GM12891 (cell line): ENCODE measurements at regions not wholly inside any gene's neighbourhood (a gene's known extent, or its start where the extent isn't known, plus 50 kb on each side); places are given as distances from the start of the nearest gene placed in this dataset.

Source experiments
- POLR2A ChIP-seq: IDR thresholded peaks from 2 replicates; pipeline ENCODE4 v1.6.1; 2011; ENCODE audit warnings: low read depth, low read length, control low read depth
- POLR2AphosphoS5 ChIP-seq: IDR thresholded peaks from 2 replicates; pipeline ENCODE4 v1.6.1; 2011; ENCODE audit warnings: low read depth, low read length, control low read depth
- POU2F2 ChIP-seq: IDR thresholded peaks from 2 replicates; pipeline ENCODE4 v1.6.1; 2011; ENCODE audit warnings: low read depth, mild to moderate bottlenecking, control low read depth, low read length, moderate library complexity
- SPI1 ChIP-seq: IDR thresholded peaks from 2 replicates; pipeline ENCODE4 v1.6.1; 2011; ENCODE audit warnings: low read depth, low read length, control low read depth
- TAF1 ChIP-seq: IDR thresholded peaks from 2 replicates; pipeline ENCODE4 v1.6.1; 2011; ENCODE audit warnings: low read depth, low read length, control low read depth

DNA sequence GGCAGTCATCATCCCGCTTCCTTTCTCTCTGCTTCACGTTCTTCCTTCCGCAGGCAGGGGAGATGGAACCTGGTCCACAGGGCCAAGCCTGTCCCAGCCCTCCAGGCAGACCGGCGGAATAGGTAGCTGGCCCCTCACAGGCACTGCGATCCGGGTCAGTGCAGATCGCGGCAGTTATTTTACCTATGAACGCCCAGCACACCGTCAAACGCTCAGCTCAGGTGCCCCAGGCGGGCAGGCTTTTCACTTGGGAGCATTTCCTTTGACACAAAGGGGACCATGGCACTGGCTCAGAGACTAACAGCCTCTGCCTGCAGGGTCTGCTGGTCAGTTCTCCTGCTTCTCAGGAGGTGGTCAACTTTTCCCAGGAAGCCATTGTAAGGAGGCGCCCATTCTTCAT lies 97.0 kb upstream of the ZNF98 start:
- TF ChIP-seq POLR2AphosphoS5 (no peak), POLR2A (no peak), TAF1 (no peak), SPI1 (no peak), POU2F2 (no peak)
